Globus pallidus (tissue), 1 donor: ENCODE measurements at regions not wholly inside any gene's neighbourhood (a gene's known extent, or its start where the extent isn't known, plus 50 kb on each side); places are given as distances from the start of the nearest gene placed in this dataset.
"Not testable (repeated sequence)": the region's sequence is repeated elsewhere in the genome, so short reads cannot be mapped to it uniquely, and the experiment has no call there.

Experiments used
- DNase-seq: peaks from one replicate; pipeline ENCODE4 v3.0.0-alpha.2; 2015; ENCODE audit warnings: low spot score

DNA sequence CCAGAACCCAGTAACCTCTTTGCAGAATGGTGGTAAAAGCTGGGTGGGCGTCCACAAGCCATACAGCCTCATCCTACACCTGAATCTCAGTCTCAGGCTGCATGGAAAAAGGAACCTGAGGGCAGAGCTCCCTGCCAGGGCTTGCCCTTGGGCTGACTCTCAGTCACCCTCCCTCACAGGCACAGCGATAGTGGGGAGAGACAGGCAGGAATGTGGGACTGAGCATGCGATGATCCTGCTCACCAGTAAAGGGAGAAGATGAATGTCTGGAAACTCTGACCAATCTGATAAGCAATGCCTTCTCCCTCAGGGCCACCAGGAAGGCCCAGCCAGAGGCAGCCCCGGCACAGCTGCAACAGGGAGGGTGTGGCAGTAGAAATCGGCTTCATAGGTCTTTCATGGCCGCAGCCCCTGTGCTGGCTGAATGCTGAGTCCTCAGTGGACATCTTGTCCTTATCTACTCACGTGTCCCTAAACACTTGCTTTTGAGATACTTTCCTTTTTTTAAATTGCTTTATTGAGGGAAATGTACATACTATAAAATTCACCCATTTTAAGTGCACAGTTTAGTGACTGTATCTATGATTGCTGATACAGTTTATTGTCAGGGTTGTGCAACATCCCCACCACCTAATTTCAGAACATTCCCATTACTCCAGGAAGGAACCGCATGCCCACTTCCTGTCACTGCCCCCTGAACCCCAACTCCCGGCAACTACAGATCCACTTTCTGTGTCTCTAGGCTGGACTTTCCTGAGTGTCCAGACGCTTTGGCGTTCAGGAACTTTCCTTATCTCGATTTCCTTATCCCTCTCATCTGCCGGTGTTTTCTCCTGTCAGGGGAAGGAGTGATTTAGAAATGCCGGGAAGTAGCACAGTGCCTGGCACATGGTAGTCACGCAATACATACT is 258.1 kb downstream of the PCNX1 start:
- DNase-seq, result no peak

DNA sequence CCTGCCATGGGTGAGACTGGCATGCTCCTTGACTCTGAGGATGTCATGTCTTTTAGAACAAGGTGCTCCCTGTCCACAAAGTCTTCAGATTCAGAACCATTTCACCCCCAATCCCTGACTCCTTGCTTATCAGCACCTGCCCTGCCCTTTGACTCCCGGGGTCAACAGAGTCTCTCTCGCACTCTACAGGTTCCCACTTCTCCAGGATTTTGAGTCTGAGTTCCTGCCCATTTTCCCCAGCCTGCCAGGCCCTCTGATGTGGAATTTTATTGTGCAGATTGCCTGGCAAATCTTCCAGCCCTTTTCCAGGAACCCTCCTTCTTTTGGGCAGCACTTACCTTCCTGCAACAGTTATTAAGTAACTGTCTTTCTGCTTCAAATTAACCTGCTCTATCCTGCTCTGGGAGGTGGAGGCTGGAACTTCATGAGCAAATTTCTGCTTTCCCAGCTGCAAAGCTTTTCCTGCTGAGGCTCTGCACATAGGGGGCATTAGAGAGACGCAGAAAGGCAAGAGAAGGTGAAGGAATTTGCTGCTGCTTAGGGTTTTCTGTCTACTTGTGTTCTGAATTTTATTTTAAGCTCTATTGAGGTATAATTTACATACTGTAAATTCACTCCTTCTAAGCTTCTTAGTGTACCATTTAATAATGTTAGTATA is 259.1 kb downstream of the PCNX1 start:
- peak; percentile 33 for DNase-seq

DNA sequence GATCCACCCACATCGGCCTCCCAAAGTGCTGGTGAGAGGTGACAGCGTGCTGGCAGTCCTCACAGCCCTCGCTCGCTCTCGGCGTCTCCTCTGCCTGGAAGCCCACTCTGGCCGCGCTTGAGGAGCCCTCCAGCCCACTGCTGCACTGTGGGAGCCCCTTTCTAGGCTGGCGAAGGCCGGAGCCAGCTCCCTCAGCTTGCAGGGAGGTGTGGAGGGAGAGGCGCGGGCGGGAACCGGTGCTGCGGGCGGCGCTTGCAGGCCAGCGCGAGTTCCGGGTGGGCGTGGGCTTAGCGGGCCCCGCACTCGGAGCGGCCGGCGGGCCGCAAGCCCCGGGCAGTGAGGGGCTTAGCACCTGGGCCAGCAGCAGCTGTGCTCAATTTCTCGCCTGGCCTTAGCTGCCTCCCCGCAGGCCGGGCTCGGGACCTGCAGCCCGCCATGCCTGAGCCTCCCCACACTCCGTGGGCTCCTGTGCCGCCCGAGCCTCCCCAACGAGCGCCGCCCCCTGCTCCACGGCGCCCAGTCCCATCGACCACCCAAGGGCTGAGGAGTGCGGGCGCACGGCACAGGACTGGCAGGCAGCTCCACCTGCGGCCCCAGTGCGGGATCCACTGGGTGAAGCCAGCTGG is 260.2 kb downstream of the PCNX1 start:
- DNase-seq, result not testable (repeated sequence)

DNA sequence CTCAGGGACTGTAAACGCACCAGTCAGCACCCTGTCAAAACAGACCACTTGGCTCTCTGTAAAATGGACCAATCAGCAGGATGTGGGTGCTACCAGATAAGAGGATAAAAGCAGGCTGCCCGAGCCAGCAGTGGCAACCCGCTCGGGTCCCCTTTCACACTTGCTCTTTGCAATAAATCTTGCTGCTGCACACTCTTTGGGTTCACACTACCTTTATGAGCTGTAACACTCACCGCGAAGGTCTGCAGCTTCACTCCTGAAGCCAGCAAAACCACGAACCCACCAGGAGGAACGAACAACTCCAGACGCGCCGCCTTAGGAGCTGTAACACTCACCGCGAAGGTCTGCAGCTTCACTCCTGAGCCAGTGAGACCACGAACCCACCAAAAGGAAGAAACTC is 260.9 kb downstream of the PCNX1 start:
- DNase-seq, result not testable (repeated sequence)

DNA sequence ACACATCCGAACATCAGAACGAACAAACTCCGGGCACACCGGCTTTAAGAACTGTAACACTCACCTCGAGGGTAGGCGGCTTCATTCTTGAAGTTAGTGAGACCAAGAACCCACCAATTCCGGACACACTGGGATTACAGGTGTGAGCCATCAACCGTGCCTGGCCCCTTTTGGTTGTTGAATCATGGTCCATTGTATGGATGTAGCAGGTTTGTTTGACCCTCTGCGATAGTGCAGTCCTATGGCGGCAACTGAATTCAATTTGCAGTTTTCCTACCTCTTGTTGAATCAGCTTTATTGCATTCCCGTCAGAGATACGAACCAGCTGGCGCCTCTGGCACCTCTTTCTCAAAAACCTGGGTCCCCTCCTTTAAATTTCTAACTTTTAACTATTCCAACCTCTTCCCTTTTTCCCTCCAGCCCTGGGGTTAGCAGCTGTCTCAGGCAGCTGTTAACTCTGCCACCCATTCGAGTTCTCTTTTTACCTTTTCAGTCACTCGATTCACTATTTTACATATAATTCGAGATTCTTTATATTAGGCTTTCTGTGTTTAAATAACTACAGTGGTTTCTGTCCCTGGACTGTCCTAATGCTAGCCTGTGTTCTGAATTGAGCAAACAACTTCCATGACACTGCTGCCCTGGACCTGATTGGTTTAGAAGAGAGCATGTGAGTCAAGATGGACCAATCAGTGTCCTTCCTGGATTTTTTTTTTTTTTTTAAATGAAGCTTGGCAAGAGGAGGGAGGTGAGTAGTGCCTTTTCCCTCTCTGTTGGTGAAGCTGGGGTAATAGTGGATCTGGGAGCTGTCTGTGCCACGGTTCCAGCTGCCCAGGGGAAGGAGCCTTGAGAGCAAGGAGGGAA is 261.5 kb downstream of the PCNX1 start:
- DNase-seq, result no peak

DNA sequence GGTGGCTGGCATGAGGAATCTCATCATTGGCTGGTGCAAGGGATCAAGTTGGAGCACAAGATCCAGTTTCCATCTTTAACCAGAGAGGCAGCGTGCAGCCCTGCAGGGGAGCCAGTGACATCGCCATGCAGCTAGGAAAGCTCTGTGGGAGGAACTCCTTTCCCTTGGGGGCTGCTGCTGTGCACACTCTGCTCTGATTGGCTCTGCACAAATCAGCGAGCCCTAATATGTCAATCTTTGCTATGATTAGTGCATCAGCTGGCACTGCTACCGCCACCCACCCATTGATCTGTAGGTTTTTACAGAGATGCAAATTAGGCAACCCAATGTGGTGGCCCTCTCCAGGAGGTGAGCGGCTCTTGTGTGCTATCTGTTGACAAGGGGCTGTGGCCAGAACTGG is 262.6 kb downstream of the PCNX1 start:
- DNase-seq, result no peak

DNA sequence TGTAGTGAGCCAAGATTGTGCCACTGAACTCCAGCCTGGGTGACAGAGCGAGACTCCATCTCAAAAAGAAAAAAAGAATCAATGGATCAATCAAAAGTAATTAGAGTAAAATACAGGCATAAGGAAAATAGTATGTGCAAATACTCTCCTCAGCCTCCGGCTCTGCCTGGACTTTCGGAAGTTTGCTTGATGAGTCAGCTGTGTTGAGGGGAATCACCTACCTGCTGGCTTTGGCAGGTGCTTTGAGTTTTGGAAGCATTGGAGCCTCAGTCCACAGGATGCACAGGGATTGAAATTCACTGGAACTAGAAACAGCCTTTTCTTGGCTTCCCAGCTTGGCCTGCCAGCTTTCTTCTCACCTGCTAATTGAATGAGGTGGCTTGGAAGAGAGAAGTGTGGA is 268.2 kb downstream of the PCNX1 start:
- no peak for DNase-seq

DNA sequence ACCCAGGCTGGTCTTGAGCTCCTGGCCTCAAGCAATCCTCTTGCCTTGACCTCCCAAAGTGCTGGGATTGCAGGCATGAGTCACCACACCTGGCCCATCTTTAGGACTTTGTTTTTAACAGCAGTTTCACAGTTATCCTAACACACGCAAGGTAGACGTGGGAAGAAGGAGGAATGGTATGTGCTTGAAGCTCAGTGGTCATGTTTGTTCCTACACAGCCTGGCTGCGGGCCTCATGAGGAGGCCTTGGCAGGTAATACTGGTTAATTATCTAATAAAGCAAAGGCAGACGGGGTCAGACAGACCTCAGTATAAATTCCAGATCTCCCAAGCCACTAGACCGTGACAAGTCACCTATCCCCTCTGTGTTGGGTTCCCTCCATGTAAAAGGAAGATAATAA is 271.8 kb downstream of the PCNX1 start:
- no peak for DNase-seq

DNA sequence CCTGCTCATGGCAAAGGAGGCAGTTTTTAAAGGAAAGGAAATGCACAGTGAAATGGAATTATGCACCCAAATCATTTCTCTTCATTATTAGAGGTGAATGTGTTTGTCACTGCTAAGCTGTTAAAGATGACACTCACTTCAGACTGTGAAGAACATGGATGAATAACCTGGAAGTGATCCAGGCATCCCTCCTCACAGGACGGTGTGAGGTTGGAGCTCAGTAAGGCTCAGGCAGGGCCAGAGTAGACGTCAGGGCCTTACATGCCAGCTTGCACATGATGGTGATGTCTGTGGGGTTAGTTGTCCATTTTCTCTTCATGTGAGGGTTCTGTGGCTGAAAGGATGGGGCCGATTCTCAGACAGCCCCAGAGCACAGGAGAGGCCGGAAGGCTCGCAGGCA is 273.1 kb downstream of the PCNX1 start:
- DNase-seq, result no peak

DNA sequence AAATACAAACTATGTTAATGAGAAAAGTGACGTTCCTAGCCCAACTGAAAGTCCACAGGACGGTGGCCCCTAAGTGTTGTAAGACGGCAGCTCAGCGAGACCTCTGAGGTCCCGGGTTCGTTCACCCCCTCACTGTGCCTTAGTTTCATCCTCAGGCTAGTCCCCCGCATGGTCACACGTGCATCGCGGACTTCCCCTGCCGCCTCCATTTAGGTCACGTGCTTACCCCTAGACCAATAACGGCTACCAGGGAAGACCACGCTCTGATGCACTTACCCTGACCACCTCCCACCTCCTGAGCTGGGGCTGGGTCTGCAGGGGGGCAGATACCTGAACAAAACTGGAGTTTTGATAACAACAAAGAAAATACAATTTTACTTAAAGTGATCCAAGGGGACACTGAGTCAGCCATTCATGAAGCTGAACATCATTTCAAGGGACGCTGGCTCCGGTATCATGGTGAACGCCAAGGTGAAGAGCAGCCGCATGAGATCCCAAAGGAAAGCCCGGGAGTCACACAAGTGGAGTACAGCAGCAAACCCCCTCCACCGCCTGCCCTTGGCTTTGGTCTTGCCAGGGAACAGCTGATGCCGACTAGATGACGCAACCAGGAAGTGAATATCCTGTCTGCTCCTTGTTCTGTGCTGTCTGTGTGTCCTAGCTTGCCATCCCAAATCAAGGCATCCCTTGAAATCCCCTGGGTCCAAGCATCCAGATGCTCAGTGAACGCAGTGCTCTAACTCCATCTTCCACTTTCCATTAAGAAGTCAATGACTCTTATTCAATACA is 274.1 kb downstream of the PCNX1 start:
- DNase-seq, result no peak

DNA sequence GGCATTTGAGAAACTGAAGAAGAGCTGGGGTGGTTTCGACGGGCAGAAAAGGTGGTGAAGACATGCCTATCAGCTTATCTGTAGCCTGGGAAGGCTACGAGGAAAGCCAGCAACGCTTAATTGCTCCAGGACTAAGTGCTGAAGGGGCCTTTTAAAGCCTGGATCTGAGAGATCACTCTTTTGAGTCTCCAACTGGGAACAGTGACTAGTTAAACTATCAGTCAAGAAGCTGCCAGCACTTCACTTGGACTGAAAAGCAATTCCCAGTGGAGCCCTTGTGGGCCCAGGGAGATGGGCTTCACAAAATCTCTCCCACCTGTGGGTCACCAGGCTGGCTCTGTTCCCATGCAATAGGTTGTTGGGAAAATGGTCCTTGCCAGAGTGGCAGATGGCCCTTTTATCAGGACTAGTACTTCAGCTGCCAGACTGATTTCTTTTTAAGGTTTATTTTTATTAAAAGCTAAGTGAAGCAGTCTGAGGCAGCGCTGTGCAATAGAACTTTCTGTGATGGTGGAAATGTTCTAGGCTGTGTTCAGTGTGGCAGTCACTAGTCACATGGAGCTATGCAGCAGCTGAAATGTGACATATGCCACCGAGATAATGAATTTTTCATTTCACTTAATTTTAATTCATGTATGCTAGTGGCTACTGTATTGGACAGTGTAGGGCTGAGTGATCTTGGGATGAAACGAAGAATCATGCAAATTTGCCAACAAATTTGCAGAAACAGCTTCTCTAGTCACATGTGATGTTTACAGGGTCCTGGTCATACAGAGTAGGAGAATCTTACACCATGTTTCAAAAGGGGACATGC is 276.8 kb downstream of the PCNX1 start:
- DNase-seq, result no peak

DNA sequence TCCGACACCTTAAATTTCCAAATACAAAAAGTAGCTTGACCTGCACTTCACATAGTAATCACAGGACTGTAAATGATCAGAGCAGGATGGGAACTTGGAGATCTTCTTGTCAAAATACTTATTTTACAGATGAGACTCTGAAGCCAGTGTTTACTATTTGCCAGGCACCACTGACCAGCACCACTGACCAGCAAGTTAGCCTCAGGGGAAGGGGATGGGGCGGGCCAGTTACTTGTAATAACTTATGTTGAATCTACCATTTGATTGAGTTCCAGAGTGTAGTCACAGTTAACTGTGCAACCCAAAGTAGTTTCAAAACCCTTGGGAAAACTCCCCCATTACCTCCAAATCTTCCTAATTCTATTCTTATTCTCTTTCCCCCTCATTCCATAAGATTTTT is 278.4 kb downstream of the PCNX1 start:
- DNase-seq, result no peak

DNA sequence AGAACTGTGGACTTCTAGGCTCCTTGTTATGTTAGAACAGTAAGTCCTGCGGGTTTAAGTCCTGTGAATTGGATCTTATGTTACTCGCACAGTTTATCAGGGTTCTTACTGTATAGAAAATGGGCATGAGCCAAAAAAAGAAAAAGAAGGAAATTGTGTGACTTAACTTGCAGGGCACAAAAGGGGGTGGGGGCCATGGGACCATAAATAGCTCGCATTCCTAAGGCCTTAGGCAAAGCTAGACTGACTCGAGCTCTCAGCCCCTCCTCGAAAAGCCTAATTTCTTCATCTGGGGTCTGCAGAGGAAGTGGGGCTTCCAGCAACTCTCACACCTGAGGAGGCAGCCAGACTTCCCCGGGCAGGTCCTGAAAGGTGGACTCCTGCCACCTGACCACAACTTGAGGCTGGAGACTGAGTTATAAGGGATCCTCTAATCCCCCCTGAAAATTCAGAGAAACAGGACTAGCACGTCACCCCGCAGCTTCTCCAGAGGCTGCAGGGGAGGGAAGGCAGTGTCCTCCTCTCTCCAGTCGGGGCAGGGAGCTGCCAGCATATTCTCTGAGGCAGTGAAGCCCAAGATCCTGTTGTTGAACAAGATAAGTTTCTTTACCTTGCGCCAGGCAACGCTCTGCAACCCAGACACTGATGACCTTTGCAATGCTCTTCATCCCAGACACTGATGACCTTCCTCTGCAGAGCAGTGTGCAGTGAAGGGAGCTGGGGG is 280.5 kb downstream of the PCNX1 start:
- no peak for DNase-seq

DNA sequence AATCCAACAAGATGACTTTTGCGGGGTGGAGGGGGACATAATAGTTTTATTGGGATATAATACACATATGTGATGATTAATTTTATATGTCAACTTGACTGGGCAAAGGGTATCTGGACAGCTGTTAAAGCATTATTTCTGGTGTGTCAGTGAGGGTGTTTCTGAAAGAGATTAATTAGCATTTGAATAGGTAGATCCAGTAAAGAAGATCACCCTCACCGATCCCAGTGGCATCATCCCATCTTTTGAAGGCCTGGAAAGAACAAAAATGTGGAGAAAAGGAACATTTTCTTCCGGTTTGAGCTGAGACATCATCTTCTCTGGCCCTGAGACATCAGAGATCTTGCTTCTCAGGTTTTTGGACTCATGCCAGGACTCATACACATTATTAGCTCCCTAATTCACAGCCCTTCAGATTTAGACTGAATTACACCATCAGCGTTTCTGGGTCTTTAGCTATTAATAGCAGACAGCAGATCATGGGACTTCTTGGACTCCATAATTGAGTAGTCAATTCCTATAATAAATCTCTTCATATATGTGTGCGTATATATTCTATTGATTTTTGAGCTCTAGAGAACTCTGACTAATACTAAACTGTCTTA is 283.6 kb downstream of the PCNX1 start:
- DNase-seq, result no peak

DNA sequence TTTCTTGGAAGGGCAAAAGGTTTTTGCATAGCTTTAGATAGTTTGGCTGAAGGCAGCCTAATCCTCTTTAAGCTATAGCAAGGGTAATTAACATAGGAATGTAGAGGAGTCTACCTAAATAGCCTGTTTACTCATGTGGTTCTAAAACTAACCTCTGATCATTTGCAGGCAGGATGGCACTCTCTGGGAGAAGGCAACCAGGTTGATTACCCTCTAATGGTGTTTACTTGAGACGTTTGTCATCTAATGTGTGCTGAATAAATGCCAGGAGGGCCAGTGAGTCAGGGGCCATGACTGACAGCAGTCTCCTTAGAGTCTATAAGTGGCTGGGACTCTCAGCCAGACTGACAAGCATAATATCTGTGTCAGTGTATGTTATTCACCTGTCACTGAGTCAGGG is 286.4 kb downstream of the PCNX1 start:
- DNase-seq, result no peak

DNA sequence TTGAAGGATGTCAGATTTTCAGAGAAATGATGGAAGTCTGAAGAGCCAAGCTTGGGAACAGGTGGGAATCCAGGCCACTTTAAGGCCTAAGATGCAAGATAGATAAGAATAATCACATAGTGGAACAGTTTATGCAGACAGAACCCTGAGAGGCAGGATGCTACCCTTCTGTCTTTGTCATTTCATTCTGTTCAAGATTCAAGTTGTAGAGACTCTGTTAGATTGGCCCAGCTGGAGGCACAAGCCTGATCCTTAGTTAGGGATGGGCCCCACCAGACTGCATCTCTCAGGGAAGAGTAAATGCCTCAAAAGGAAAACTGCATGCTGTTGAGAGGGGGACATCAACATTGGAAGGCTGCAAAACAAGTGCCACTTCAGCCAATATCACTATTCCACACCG is 287.0 kb downstream of the PCNX1 start:
- no peak for DNase-seq

DNA sequence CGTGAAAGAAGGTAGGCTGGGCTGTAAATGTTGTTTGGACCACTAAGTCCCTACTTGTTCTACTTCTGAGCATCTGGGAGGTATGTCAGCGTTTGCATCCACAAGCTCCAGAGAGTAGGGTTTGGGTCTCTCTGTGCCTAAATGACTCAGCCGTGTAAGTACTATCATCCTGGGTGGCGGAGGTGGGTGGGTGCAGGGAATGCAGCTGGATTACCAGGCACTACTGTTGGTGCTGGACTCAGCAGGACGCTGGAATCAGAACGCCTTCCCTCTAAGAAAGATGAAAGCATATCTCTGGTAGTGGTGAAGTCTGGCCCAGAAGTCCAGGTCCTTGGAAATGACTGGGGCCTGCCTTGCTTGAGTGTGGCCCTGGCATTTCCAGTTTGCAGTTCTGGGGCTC is 289.7 kb downstream of the PCNX1 start:
- DNase-seq, result no peak

DNA sequence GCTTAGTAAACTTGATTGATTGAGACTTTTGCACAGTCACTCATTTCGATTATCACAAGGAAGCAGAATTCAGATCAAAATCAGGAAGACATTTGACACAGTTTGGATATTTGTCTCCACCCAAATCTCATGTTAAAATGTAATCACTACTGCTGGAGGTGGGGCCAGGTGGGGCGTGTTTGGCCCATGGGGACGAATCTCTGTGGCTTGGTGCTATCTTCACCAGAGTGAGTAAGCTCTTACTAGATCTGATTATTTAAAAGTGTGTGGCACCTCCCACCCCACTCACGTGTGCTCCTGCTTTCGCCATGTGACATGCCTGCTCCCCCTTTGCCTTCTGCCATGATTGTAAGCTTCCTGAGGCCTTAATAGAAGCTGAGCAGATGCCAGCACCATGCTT is 291.4 kb downstream of the PCNX1 start:
- DNase-seq, result no peak

DNA sequence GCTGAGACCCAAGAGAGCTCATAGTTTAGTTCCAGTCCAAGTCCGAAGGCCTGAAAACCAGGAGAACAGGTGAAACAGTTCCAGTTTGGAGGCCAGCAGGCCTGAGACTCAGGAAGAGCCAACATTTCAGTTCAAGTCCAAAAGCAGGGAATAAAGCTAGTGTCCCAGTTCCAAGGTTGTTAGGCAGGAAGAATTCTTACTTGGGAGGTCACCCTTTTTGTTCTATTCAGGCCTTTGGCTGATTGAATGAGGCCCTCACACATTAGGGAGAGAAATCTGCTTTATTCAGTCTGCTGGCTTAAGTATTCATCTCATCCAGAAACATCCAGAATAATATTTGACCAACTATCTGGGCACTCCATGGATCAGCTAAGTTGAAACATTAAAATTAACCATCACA is 294.6 kb downstream of the PCNX1 start:
- DNase-seq, result no peak
